Endothelial cell of umbilical vein (primary cell): ENCODE measurements at regions not wholly inside any gene's neighbourhood (a gene's known extent, or its start where the extent isn't known, plus 50 kb on each side); places are given as distances from the start of the nearest gene placed in this dataset.

Experiments used
- BruUV-seq: library from RNA; stranded (reverse); fragments of 400-500 nt; replicated peaks from 2 replicates; lab custom pipeline; 2021; lab: Mats Ljungman, UMichigan
- CTCF ChIA-PET: fragments of 300-600, 350-600 bp; sonication (Branson Sonifier 250); formaldehyde crosslinking; loops from one replicate; lab custom pipeline; 2021; ENCODE audit warnings: antibody characterized with exemption, inconsistent platforms; lab: Charles Lee
- POLR2A ChIA-PET: fragments of 300-600, 350-600 bp; sonication (Branson Sonifier 250); formaldehyde crosslinking; loops from one replicate; lab custom pipeline; 2021; ENCODE audit warnings: antibody characterized with exemption, inconsistent platforms; lab: Charles Lee
- DNase-seq: peaks from one replicate; pipeline ENCODE4 v3.0.0-alpha.2; 2011; ENCODE audit warnings: low read depth, low spot score
- FAIRE-seq: peaks from 2 replicates; lab custom pipeline; 2011; peaks lifted over from hg19 to GRCh38; lab: Jason Lieb, UNC
- H2AFZ ChIP-seq: 2 replicates; pipeline ENCODE4 v1.6.0; 2012; ENCODE audit warnings: low read depth, low read length, control low read depth, inconsistent platforms
- H3K27ac ChIP-seq: 2 replicates; pipeline ENCODE4 v1.5.1; 2011; ENCODE audit warnings: low read depth, mild to moderate bottlenecking, control low read depth, low read length, moderate library complexity; ENCODE audit not compliant: insufficient read depth
- H3K27me3 ChIP-seq, 2 experiments: 2 replicates each; pipeline versions ENCODE4 v1.6.0 to v1.6.1; 2011; ENCODE audit warnings: low read length in 2 of 2, mixed read lengths in 1 of 2; ENCODE audit not compliant: control insufficient read depth in 2 of 2, insufficient read depth in 2 of 2
- H3K36me3 ChIP-seq, 2 experiments: 2 replicates in 1 of 2; 3 replicates in 1 of 2; pipeline ENCODE4 v1.5.1; 2011; ENCODE audit warnings: low read length in 2 of 2, mild to moderate bottlenecking in 1 of 2, moderate library complexity in 1 of 2; ENCODE audit not compliant: control insufficient read depth in 2 of 2, insufficient read depth in 2 of 2; ENCODE audit errors: extremely low read depth in 1 of 2
- H3K4me1 ChIP-seq: 3 replicates; pipeline ENCODE4 v1.5.1; 2011; ENCODE audit warnings: mild to moderate bottlenecking, low read length; ENCODE audit not compliant: control insufficient read depth, insufficient read depth; ENCODE audit errors: extremely low read depth
- H3K4me2 ChIP-seq: 2 replicates; pipeline ENCODE4 v1.6.1; 2011; ENCODE audit warnings: low read length, control low read depth, mixed read lengths; ENCODE audit not compliant: insufficient read depth
- H3K4me3 ChIP-seq, 3 experiments: fragments of 200-600 bp in 1 of 3; sonication (generic), shearing (Covaris generic) in 1 of 3; replicated peaks in 1 of 3; 2 replicates each; pipeline ENCODE4 v1.5.1; 2011 to 2016; ENCODE audit warnings: control low read depth in 3 of 3, low read length in 3 of 3, mild to moderate bottlenecking in 2 of 3, inconsistent platforms in 1 of 3, low read depth in 1 of 3, moderate library complexity in 1 of 3; ENCODE audit not compliant: insufficient read depth in 1 of 3
- H3K79me2 ChIP-seq: 2 replicates; pipeline ENCODE4 v1.6.0; 2012; ENCODE audit warnings: low read length, inconsistent platforms; ENCODE audit not compliant: control insufficient read depth, insufficient read depth
- H3K9ac ChIP-seq: replicated peaks from 2 replicates; pipeline ENCODE3; 2011; ENCODE audit warnings: low read length, control low read depth; ENCODE audit not compliant: insufficient read depth; ENCODE audit errors: extremely low read depth
- H3K9me1 ChIP-seq: replicated peaks from 3 replicates; pipeline ENCODE4 v1.6.0; 2011; ENCODE audit warnings: mild to moderate bottlenecking, low read length; ENCODE audit not compliant: control insufficient read depth, insufficient read depth; ENCODE audit errors: extremely low read depth
- H3K9me3 ChIP-seq: replicated peaks from 2 replicates; pipeline ENCODE4 v1.5.1; 2012; ENCODE audit warnings: low read length, inconsistent platforms; ENCODE audit not compliant: control insufficient read depth, insufficient read depth
- H4K20me1 ChIP-seq: replicated peaks from 2 replicates; pipeline ENCODE3; 2011; ENCODE audit warnings: mild to moderate bottlenecking, low read length; ENCODE audit not compliant: control insufficient read depth, insufficient read depth; ENCODE audit errors: extremely low read depth
- EZH2 ChIP-seq: IDR thresholded peaks from 2 replicates; pipeline ENCODE4 v1.6.1; 2012; ENCODE audit warnings: borderline replicate concordance, low read depth, mild to moderate bottlenecking, moderate library complexity, low read length, inconsistent platforms; ENCODE audit not compliant: severe bottlenecking
- FOS ChIP-seq: IDR thresholded peaks from 2 replicates; pipeline ENCODE4 v1.6.1; 2011; ENCODE audit warnings: mild to moderate bottlenecking, low read length, moderate library complexity, borderline replicate concordance; ENCODE audit not compliant: insufficient read depth
- GATA2 ChIP-seq: IDR thresholded peaks from 2 replicates; pipeline ENCODE4 v1.7.0; 2011; ENCODE audit warnings: low read depth, mild to moderate bottlenecking, moderate library complexity, mixed read lengths, low read length; ENCODE audit not compliant: insufficient read length, insufficient read depth
- JUN ChIP-seq: IDR thresholded peaks from 2 replicates; pipeline ENCODE4 v1.6.1; 2011; ENCODE audit warnings: borderline replicate concordance, low read depth; ENCODE audit not compliant: insufficient read length, insufficient read depth
- MYC ChIP-seq: IDR thresholded peaks from one replicate; pipeline ENCODE4 v1.6.1; 2011; ENCODE audit warnings: mild to moderate bottlenecking, low read depth, low read length
- POLR2A ChIP-seq: IDR thresholded peaks from 2 replicates; pipeline ENCODE4 v1.6.1; 2012; ENCODE audit warnings: low read depth, mild to moderate bottlenecking, control low read depth, low read length
- POLR2AphosphoS5 ChIP-seq: IDR thresholded peaks from 2 replicates; pipeline ENCODE4 v1.6.1; 2012; ENCODE audit warnings: low read depth, mild to moderate bottlenecking, control low read depth, low read length, moderate library complexity; ENCODE audit not compliant: insufficient read depth
- dilution Hi-C: fragments of 300-500 bp; cut with MboI; formaldehyde crosslinking; loops from one replicate; pipeline ENCODE4 v1.15.0; 2019; ENCODE audit warnings: low sequenced_read_pairs; ENCODE audit not compliant: extremely low pct_ligation_motif_present
- intact Hi-C: fragments of 100-400 bp; cut with micrococcal nuclease; formaldehyde crosslinking; loops from one replicate; pipeline ENCODE4 v1.10.0; 2022
- TF ChIP-seq, protein P1 (sequence below): IDR thresholded peaks from 2 replicates; pipeline ENCODE4 v1.6.1; 2011; ENCODE audit not compliant: insufficient read depth, insufficient read length
- TF ChIP-seq, protein P2 (sequence below), 2 donors: IDR thresholded peaks; 1 replicate in 1 of 2; 2 replicates in 1 of 2; pipeline ENCODE4 v1.5.1; 2011; ENCODE audit warnings: low read length in 2 of 2, mild to moderate bottlenecking in 2 of 2, moderate library complexity in 2 of 2, control low read depth in 1 of 2, inconsistent platforms in 1 of 2, low read depth in 1 of 2; ENCODE audit not compliant: insufficient read depth in 1 of 2; ENCODE audit errors: extremely low read depth in 1 of 2

- BruUV-seq: no TSS peak
- no peak overlapping the region for H3K9ac ChIP-seq
- TF ChIP-seq POLR2A: no peak
- TF ChIP-seq JUN: no peak
- H3K4me3 ChIP-seq: no peak overlapping the region
- FAIRE-seq (no peak), DNase-seq (no peak)
- no peak overlapping the region for H2AFZ ChIP-seq
- no peaks in the 10 kb centered on the region for H4K20me1 ChIP-seq
- H3K27me3 ChIP-seq: no peaks in the 10 kb centered on the region
- no peak overlapping the region for H3K27ac ChIP-seq
- H3K4me2 ChIP-seq: no peak overlapping the region
- no peaks in the 10 kb centered on the region for H3K4me1 ChIP-seq
- H3K9me3 ChIP-seq: no peaks in the 10 kb centered on the region
- H3K9me1 ChIP-seq: no peaks in the 10 kb centered on the region
- POLR2A ChIA-PET: no interaction called here
- H3K79me2 ChIP-seq: no peaks in the 10 kb centered on the region
- dilution Hi-C loops (no loop called here), intact Hi-C loops (no loop called here)
- CTCF ChIA-PET: no interaction called here
- H3K36me3 ChIP-seq: no peaks in the 10 kb centered on the region
Measured at GRCh38 chr1:214719207-214719606, 116.2 kb downstream of the CENPF start.

DNA sequence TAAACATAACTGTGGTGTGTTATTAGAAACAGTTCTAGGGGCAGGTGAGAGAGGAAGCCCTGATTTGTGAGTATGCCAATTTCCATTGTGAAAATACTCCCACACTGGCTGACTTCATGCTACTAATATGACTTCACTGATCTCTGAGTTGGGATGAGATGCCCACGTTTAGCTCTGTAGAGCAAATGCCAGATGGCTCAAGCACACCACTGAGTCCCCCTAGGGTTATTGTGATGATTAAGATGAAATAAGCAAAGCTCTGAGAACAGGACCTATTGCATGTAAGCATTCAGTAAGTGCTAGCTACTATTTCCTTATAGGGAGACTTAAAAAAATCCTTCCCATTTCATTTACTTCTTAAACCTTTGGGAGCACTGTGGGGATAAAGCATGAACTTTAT lies 117.6 kb downstream of the CENPF start:
- H3K9ac ChIP-seq: no peak overlapping the region
- no peaks in the 10 kb centered on the region for H3K79me2 ChIP-seq
- BruUV-seq: no TSS peak
- ChIA-PET CTCF (no interaction called here), POLR2A (no interaction called here)
- no peaks in the 10 kb centered on the region for H4K20me1 ChIP-seq
- no peaks in the 10 kb centered on the region for H3K9me1 ChIP-seq
- H3K27me3 ChIP-seq: no peaks in the 10 kb centered on the region
- FAIRE-seq (no peak), DNase-seq (no peak)
- no peak overlapping the region for H3K27ac ChIP-seq
- no peak overlapping the region for H3K4me3 ChIP-seq
- dilution Hi-C loops: no loop called here
- H3K36me3 ChIP-seq: no peaks in the 10 kb centered on the region
- TF ChIP-seq POLR2AphosphoS5: no peak
- TF ChIP-seq MYC: no peak
- TF ChIP-seq GATA2: no peak
- no peak for TF ChIP-seq POLR2A
- TF ChIP-seq, protein P1, sequence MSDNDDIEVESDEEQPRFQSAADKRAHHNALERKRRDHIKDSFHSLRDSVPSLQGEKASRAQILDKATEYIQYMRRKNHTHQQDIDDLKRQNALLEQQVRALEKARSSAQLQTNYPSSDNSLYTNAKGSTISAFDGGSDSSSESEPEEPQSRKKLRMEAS: no peak
- TF ChIP-seq JUN: no peak
- TF ChIP-seq, protein P2, sequence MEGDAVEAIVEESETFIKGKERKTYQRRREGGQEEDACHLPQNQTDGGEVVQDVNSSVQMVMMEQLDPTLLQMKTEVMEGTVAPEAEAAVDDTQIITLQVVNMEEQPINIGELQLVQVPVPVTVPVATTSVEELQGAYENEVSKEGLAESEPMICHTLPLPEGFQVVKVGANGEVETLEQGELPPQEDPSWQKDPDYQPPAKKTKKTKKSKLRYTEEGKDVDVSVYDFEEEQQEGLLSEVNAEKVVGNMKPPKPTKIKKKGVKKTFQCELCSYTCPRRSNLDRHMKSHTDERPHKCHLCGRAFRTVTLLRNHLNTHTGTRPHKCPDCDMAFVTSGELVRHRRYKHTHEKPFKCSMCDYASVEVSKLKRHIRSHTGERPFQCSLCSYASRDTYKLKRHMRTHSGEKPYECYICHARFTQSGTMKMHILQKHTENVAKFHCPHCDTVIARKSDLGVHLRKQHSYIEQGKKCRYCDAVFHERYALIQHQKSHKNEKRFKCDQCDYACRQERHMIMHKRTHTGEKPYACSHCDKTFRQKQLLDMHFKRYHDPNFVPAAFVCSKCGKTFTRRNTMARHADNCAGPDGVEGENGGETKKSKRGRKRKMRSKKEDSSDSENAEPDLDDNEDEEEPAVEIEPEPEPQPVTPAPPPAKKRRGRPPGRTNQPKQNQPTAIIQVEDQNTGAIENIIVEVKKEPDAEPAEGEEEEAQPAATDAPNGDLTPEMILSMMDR (IDR thresholded peaks at IDR 0.05; ENCODE audit: extremely low read depth in 1 of 2, insufficient read depth in 1 of 2, low read depth in 1 of 2, low read length in 2 of 2): no peak
- no peak for TF ChIP-seq EZH2
- no peak for TF ChIP-seq FOS
- intact Hi-C loops: no loop called here
- no peak overlapping the region for H3K4me2 ChIP-seq
- H3K4me1 ChIP-seq: no peaks in the 10 kb centered on the region
- H3K9me3 ChIP-seq: no peaks in the 10 kb centered on the region
- no peak overlapping the region for H2AFZ ChIP-seq
